Neural cell (in vitro differentiated cells): ENCODE measurements at regions not wholly inside any gene's neighbourhood (a gene's known extent, or its start where the extent isn't known, plus 50 kb on each side); places are given as distances from the start of the nearest gene placed in this dataset.

ENCODE experiments used
- H2AFZ ChIP-seq: fragments of 200-600, 300-800 bp; sonication (generic), shearing (Covaris generic); 2 replicates; pipeline ENCODE4 v1.6.0; 2014; ENCODE audit warnings: low read depth, mild to moderate bottlenecking, antibody characterized with exemption, low read length, moderate library complexity
- H3F3A ChIP-seq: fragments of 200-600 bp; shearing (Covaris generic); 2 replicates; pipeline ENCODE4 v1.6.1; 2016; ENCODE audit warnings: mild to moderate bottlenecking, moderate library complexity, mixed read lengths, antibody characterized with exemption, low read length; ENCODE audit not compliant: insufficient read depth, poor library complexity, severe bottlenecking
- H3K27ac ChIP-seq: fragments of 200-600, 300-800 bp; sonication (generic), shearing (Covaris generic); 2 replicates; pipeline ENCODE4 v1.5.1; 2014; ENCODE audit warnings: mild to moderate bottlenecking, low read length, moderate library complexity
- H3K27me3 ChIP-seq: fragments of 300-800, 200-600 bp; sonication (generic), shearing (Covaris generic); 2 replicates; pipeline ENCODE4 v1.6.0; 2014; ENCODE audit warnings: mild to moderate bottlenecking, low read depth, low read length, moderate library complexity; ENCODE audit not compliant: insufficient read depth
- H3K36me3 ChIP-seq: fragments of 300-800, 200-600 bp; sonication (generic), shearing (Covaris generic); 2 replicates; pipeline ENCODE4 v1.5.1; 2014; ENCODE audit warnings: mild to moderate bottlenecking, antibody characterized with exemption, low read length, moderate library complexity; ENCODE audit not compliant: insufficient read depth
- H3K4me2 ChIP-seq: fragments of 300-800, 200-600 bp; sonication (generic), shearing (Covaris generic); 2 replicates; pipeline ENCODE4 v1.6.0; 2014; ENCODE audit warnings: mild to moderate bottlenecking, low read length
- H3K4me3 ChIP-seq: fragments of 300-800, 200-600 bp; sonication (generic), shearing (Covaris generic); 2 replicates; pipeline ENCODE4 v1.5.1; 2014; ENCODE audit warnings: mild to moderate bottlenecking, low read length, moderate library complexity
- H3K79me2 ChIP-seq: fragments of 200-600 bp; shearing (Covaris generic); replicated peaks from 2 replicates; pipeline ENCODE4 v1.6.0; 2014; ENCODE audit warnings: mild to moderate bottlenecking, low read length, moderate library complexity; ENCODE audit not compliant: insufficient read depth
- H3K9ac ChIP-seq: fragments of 300-800, 200-600 bp; sonication (generic), shearing (Covaris generic); 2 replicates; pipeline ENCODE4 v1.6.1; 2016; ENCODE audit warnings: mild to moderate bottlenecking, low read length, mixed read lengths
- H3K9me2 ChIP-seq: fragments of 200-600 bp; shearing (Covaris generic); 2 replicates; pipeline ENCODE4 v1.6.1; 2016; ENCODE audit warnings: mild to moderate bottlenecking, low read length, mixed read lengths; ENCODE audit not compliant: insufficient read depth
- H3K9me3 ChIP-seq: fragments of 200-600, 300-800 bp; sonication (generic), shearing (Covaris generic); 2 replicates; pipeline ENCODE4 v1.6.1; 2016; ENCODE audit warnings: mild to moderate bottlenecking, mixed run types, low read length, moderate library complexity, mixed read lengths
- H4K20me1 ChIP-seq: fragments of 200-600 bp; shearing (Covaris generic); 2 replicates; pipeline ENCODE4 v1.6.1; 2016; ENCODE audit warnings: mild to moderate bottlenecking, mixed run types; ENCODE audit not compliant: insufficient read depth
- EP300 ChIP-seq: fragments of 450-650 bp; conservative IDR thresholded peaks from 2 replicates; pipeline ENCODE4 v1.6.1; 2014; ENCODE audit warnings: antibody characterized with exemption, mild to moderate bottlenecking, moderate library complexity; ENCODE audit not compliant: poor library complexity, severe bottlenecking
- EZH2 ChIP-seq: fragments of 200-600, 300-800 bp; shearing (Covaris generic), sonication (generic); IDR thresholded peaks from 2 replicates; pipeline ENCODE4 v1.6.1; 2014; ENCODE audit warnings: antibody characterized with exemption, low read length, borderline replicate concordance, mild to moderate bottlenecking; ENCODE audit not compliant: insufficient read depth, poor library complexity, severe bottlenecking
- POLR2AphosphoS5 ChIP-seq: IDR thresholded peaks from 2 replicates; pipeline ENCODE4 v1.6.1; 2012
- RAD21 ChIP-seq: fragments of 450-650 bp; conservative IDR thresholded peaks from 2 replicates; pipeline ENCODE4 v1.6.1; 2014; ENCODE audit warnings: antibody characterized with exemption, mild to moderate bottlenecking, moderate library complexity
- SMC3 ChIP-seq: fragments of 450-650 bp; conservative IDR thresholded peaks from 2 replicates; pipeline ENCODE4 v1.6.1; 2014; ENCODE audit warnings: antibody characterized with exemption, mild to moderate bottlenecking, moderate library complexity; ENCODE audit not compliant: poor library complexity
- TAF1 ChIP-seq: IDR thresholded peaks from 2 replicates; pipeline ENCODE4 v1.6.1; 2012; ENCODE audit warnings: low read depth
- TF ChIP-seq, protein P1 (sequence below): IDR thresholded peaks from 2 replicates; pipeline ENCODE4 v1.6.1; 2012; ENCODE audit warnings: borderline replicate concordance

DNA sequence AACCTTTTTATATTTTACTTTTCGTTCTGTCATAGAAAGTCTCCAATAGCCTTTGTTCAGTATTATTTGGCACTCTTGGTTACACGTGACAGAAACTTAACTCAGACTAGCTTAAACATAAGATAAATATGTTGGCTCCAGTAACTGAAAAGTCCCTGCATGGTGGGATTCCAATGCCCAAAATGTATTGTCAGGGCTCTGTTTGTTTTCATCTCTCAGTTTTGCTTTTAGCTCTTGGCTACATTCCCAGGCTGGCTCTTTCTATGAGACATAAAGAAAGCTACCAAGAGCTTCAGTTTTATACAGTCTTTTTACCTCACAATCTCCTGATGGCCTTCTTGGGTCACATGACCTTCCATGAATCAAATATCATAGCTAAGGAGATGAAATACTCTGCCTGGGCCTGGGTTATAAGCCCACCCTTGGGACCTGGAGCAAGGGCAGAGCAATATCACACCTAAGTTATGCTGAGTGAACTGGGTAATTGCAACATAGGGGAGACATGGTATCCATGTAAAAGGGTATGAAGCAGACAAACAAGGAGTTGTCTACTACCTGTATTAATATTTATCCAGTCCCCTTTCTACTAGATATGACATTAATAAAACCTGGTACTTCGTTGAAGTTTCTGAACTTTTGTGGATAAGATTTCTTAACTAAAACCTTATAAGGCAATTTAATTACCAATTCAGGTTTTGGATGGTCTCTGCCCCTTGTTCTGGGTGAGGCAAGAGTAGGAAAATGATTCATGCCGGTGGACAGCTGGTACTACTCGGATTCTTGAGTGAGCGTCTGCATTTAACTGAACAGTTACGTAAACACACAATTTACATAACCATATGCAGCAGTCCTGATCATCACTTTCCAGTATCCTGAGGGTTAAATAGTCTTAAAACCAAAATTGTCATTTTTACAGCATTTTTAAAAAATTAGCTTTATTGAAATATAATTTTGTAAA is 442.3 kb downstream of the GPATCH2 start:
- Histone ChIP-seq H3K9me2 (no peaks in the 10 kb centered on the region), H3K9me3 (no peaks in the 10 kb centered on the region), H3K4me2 (no peak overlapping the region), H3K4me3 (no peak overlapping the region), H2AFZ (no peak overlapping the region), H3F3A (no peaks in the 10 kb centered on the region), H3K9ac (no peak overlapping the region), H3K27ac (no peak overlapping the region), H3K79me2 (no peaks in the 10 kb centered on the region), H3K36me3 (no peaks in the 10 kb centered on the region), H3K27me3 (no peaks in the 10 kb centered on the region), H4K20me1 (no peaks in the 10 kb centered on the region)
- no peak for TF ChIP-seq TAF1

DNA sequence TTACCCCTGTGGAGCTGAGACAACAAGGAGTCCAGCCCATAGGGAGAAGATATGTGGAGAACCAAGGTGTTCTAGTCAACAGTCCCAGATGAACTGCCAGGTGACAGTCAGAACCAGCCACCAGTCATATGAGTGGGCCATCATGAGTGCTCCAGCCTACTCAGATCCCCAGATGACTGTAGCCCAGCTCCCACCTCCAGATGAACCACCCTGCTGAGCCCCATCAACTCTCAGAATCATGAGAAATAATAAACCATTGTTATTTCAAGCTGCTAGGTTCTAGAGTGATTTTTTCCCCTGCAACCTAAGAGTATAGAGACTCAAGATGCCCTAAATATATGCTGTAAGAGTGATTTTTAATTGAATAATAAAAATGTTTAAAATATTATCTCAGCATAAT is 444.2 kb downstream of the GPATCH2 start:
- Histone ChIP-seq H3K4me3 (no peak overlapping the region), H3K27ac (no peak overlapping the region), H3K9me3 (no peaks in the 10 kb centered on the region), H3K79me2 (no peaks in the 10 kb centered on the region), H3K9me2 (no peaks in the 10 kb centered on the region), H3K36me3 (no peaks in the 10 kb centered on the region), H3K27me3 (no peaks in the 10 kb centered on the region), H3F3A (no peaks in the 10 kb centered on the region), H4K20me1 (no peaks in the 10 kb centered on the region), H3K9ac (no peak overlapping the region), H2AFZ (no peak overlapping the region), H3K4me2 (no peak overlapping the region)
- TF ChIP-seq EP300, result no peak
- TF ChIP-seq TAF1, result no peak
- TF ChIP-seq EZH2, result no peak
- TF ChIP-seq, protein P1, sequence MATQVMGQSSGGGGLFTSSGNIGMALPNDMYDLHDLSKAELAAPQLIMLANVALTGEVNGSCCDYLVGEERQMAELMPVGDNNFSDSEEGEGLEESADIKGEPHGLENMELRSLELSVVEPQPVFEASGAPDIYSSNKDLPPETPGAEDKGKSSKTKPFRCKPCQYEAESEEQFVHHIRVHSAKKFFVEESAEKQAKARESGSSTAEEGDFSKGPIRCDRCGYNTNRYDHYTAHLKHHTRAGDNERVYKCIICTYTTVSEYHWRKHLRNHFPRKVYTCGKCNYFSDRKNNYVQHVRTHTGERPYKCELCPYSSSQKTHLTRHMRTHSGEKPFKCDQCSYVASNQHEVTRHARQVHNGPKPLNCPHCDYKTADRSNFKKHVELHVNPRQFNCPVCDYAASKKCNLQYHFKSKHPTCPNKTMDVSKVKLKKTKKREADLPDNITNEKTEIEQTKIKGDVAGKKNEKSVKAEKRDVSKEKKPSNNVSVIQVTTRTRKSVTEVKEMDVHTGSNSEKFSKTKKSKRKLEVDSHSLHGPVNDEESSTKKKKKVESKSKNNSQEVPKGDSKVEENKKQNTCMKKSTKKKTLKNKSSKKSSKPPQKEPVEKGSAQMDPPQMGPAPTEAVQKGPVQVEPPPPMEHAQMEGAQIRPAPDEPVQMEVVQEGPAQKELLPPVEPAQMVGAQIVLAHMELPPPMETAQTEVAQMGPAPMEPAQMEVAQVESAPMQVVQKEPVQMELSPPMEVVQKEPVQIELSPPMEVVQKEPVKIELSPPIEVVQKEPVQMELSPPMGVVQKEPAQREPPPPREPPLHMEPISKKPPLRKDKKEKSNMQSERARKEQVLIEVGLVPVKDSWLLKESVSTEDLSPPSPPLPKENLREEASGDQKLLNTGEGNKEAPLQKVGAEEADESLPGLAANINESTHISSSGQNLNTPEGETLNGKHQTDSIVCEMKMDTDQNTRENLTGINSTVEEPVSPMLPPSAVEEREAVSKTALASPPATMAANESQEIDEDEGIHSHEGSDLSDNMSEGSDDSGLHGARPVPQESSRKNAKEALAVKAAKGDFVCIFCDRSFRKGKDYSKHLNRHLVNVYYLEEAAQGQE, result no peak
- no peak for TF ChIP-seq SMC3
- no peak for TF ChIP-seq POLR2AphosphoS5
- no peak for TF ChIP-seq RAD21

DNA sequence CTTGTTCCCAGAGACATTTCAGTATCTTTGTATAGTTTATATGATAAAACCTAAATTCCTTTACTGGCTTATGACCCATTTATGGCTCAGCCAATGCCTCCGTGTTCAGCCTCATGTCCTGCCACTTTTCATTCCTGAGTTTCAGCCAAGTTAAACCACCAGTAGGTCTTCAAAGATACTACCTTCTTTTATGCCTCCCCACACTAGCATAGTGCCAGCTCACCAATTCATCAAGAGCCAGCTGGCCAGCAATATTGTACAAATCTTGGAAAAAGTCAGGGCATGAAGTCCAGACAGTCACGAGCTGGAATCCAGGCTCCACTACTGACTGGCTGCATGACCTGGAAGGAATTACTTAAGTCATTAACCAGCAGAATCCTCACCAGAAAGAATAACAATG is 446.0 kb downstream of the GPATCH2 start:
- TF ChIP-seq, protein P1, result no peak
- H2AFZ ChIP-seq, result no peak overlapping the region
- H3K79me2 ChIP-seq, result no peaks in the 10 kb centered on the region
- H3K9me2 ChIP-seq, result no peaks in the 10 kb centered on the region
- H3K4me2 ChIP-seq, result no peak overlapping the region
- no peaks in the 10 kb centered on the region for H3F3A ChIP-seq
- H3K4me3 ChIP-seq, result no peak overlapping the region
- no peak overlapping the region for H3K27ac ChIP-seq
- H3K9me3 ChIP-seq, result no peaks in the 10 kb centered on the region
- H3K9ac ChIP-seq, result no peak overlapping the region
- no peaks in the 10 kb centered on the region for H3K27me3 ChIP-seq
- H4K20me1 ChIP-seq, result no peaks in the 10 kb centered on the region
- no peaks in the 10 kb centered on the region for H3K36me3 ChIP-seq
